A673 (cell line): ENCODE measurements at regions not wholly inside any gene's neighbourhood (a gene's known extent, or its start where the extent isn't known, plus 50 kb on each side); places are given as distances from the start of the nearest gene placed in this dataset.

Source experiments
- BruUV-seq: library from RNA; stranded (reverse); fragments of 400-500 nt; replicated peaks from 2 replicates; lab custom pipeline; 2021; lab: Mats Ljungman, UMichigan
- CTCF ChIA-PET: fragments of 300-600 bp; sonication (Branson Sonifier 250); formaldehyde crosslinking; loops from one replicate; lab custom pipeline; 2022; ENCODE audit warnings: antibody characterized with exemption; lab: Charles Lee
- POLR2A ChIA-PET: fragments of 300-600 bp; sonication (Branson Sonifier 250); formaldehyde crosslinking; loops from one replicate; lab custom pipeline; 2022; ENCODE audit warnings: antibody characterized with exemption; ENCODE audit not compliant: low non-redundant PET; lab: Charles Lee
- DNase-seq: peaks from one replicate; pipeline ENCODE4 v3.0.0-alpha.2; 2015; ENCODE audit warnings: low spot score
- H3K27ac ChIP-seq: fragments of 200-600 bp; sonication (generic); 2 replicates; pipeline ENCODE4 v1.5.1; 2016; ENCODE audit warnings: mixed run types, low read depth, mild to moderate bottlenecking, mixed read lengths, antibody characterized with exemption, low read length; ENCODE audit not compliant: poor library complexity, severe bottlenecking
- H3K27me3 ChIP-seq: fragments of 200-600 bp; sonication (generic); replicated peaks from 2 replicates; pipeline ENCODE4 v1.6.1; 2017; ENCODE audit warnings: mixed run types, low read depth, mild to moderate bottlenecking, mixed read lengths, antibody characterized with exemption, low read length; ENCODE audit not compliant: insufficient read depth, poor library complexity
- H3K36me3 ChIP-seq: fragments of 200-600 bp; sonication (generic); 2 replicates; pipeline ENCODE4 v1.6.1; 2016; ENCODE audit warnings: mixed run types, mild to moderate bottlenecking, mixed read lengths, antibody characterized with exemption, low read length; ENCODE audit not compliant: insufficient read depth, poor library complexity, severe bottlenecking
- H3K4me1 ChIP-seq: fragments of 200-600 bp; sonication (generic); 2 replicates; pipeline ENCODE4 v1.6.1; 2017; ENCODE audit warnings: mixed run types, mild to moderate bottlenecking, mixed read lengths, antibody characterized with exemption, low read length; ENCODE audit not compliant: insufficient read depth, poor library complexity, severe bottlenecking
- H3K4me3 ChIP-seq: fragments of 200-600 bp; sonication (generic); 2 replicates; pipeline ENCODE4 v1.5.1; 2016; ENCODE audit warnings: low read depth, mixed run types, mild to moderate bottlenecking, mixed read lengths, low read length; ENCODE audit not compliant: poor library complexity, severe bottlenecking
- H3K9me3 ChIP-seq: fragments of 200-600 bp; sonication (generic); 2 replicates; pipeline ENCODE4 v1.6.1; 2016; ENCODE audit warnings: mixed run types, low read depth, mild to moderate bottlenecking, mixed read lengths, antibody characterized with exemption, low read length; ENCODE audit not compliant: poor library complexity, severe bottlenecking
- CTCF ChIP-seq: fragments of 300-800, 200-600 bp; sonication (generic); conservative IDR thresholded peaks from 2 replicates; pipeline ENCODE4 v1.5.1; 2017; ENCODE audit warnings: low read depth, mild to moderate bottlenecking, antibody characterized with exemption, low read length, moderate library complexity, mixed read lengths
- EZH2 ChIP-seq: fragments of 200-600 bp; sonication (generic); IDR thresholded peaks from 2 replicates; pipeline ENCODE4 v1.6.1; 2017; ENCODE audit warnings: borderline replicate concordance, low read depth, mild to moderate bottlenecking, mixed read lengths, antibody characterized with exemption, low read length; ENCODE audit not compliant: poor library complexity, severe bottlenecking
- intact Hi-C: fragments of 100-400 bp; cut with micrococcal nuclease; formaldehyde crosslinking; loops from one replicate; pipeline ENCODE4 v1.10.0; 2022; ENCODE audit not compliant: unreplicated experiment

- H3K27ac ChIP-seq: no peak overlapping the region
- no peak for DNase-seq
- ChIA-PET CTCF (no interaction called here), POLR2A (no interaction called here)
- intact Hi-C loops: no loop called here
- H3K4me1 ChIP-seq: no peaks in the 10 kb centered on the region
- H3K27me3 ChIP-seq: no peaks in the 10 kb centered on the region
- no TSS peak for BruUV-seq
- no peaks in the 10 kb centered on the region for H3K9me3 ChIP-seq
- TF ChIP-seq EZH2 (no peak), CTCF (no peak)
- no peak overlapping the region for H3K4me3 ChIP-seq
- H3K36me3 ChIP-seq: no peaks in the 10 kb centered on the region
Measured at GRCh38 chr9:21638104-21638503, 156.0 kb upstream of the IFNE start.

GRCh38 chr9:21653091-21653490 lies 149.3 kb upstream of the MTAP start:
- CTCF ChIA-PET: no interaction called here
- DNase-seq: no peak
- intact Hi-C loops: no loop called here
- Histone ChIP-seq H3K27me3 (peaks cover 6% of the 10 kb centered on the region), H3K36me3 (no peaks in the 10 kb centered on the region), H3K9me3 (no peaks in the 10 kb centered on the region), H3K27ac (no peak overlapping the region), H3K4me1 (no peaks in the 10 kb centered on the region), H3K4me3 (no peak overlapping the region)
- no TSS peak for BruUV-seq
- TF ChIP-seq CTCF (no peak), EZH2 (no peak)
- POLR2A ChIA-PET: no interaction called here

- no peak for DNase-seq
- Histone ChIP-seq H3K9me3 (no peaks in the 10 kb centered on the region), H3K27ac (no peak overlapping the region), H3K4me1 (no peaks in the 10 kb centered on the region), H3K4me3 (no peak overlapping the region), H3K36me3 (no peaks in the 10 kb centered on the region), H3K27me3 (peaks cover 6% of the 10 kb centered on the region)
- POLR2A ChIA-PET: no interaction called here
- no TSS peak for BruUV-seq
- no peak for TF ChIP-seq EZH2
- TF ChIP-seq CTCF: no peak
- intact Hi-C loops: no loop called here
- CTCF ChIA-PET: no interaction called here
Measured at GRCh38 chr9:21653589-21653988, 148.8 kb upstream of the MTAP start.
